GM12874 (cell line): ENCODE measurements at regions not wholly inside any gene's neighbourhood (a gene's known extent, or its start where the extent isn't known, plus 50 kb on each side); places are given as distances from the start of the nearest gene placed in this dataset.

ENCODE experiments used
- TF ChIP-seq, protein P1 (sequence below): IDR thresholded peaks from 2 replicates; pipeline ENCODE4 v1.5.1; 2011; ENCODE audit warnings: low read depth, mild to moderate bottlenecking, control low read depth, low read length, moderate library complexity; ENCODE audit not compliant: insufficient read depth

- TF ChIP-seq, protein P1, sequence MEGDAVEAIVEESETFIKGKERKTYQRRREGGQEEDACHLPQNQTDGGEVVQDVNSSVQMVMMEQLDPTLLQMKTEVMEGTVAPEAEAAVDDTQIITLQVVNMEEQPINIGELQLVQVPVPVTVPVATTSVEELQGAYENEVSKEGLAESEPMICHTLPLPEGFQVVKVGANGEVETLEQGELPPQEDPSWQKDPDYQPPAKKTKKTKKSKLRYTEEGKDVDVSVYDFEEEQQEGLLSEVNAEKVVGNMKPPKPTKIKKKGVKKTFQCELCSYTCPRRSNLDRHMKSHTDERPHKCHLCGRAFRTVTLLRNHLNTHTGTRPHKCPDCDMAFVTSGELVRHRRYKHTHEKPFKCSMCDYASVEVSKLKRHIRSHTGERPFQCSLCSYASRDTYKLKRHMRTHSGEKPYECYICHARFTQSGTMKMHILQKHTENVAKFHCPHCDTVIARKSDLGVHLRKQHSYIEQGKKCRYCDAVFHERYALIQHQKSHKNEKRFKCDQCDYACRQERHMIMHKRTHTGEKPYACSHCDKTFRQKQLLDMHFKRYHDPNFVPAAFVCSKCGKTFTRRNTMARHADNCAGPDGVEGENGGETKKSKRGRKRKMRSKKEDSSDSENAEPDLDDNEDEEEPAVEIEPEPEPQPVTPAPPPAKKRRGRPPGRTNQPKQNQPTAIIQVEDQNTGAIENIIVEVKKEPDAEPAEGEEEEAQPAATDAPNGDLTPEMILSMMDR, result no peak
These were observed 254.4 kb downstream of the ETAA1 start for GRCh38 chr2:67651565-67651964.

- TF ChIP-seq, protein P1, result no peak
These were observed 255.5 kb downstream of the ETAA1 start for GRCh38 chr2:67652679-67653078.

DNA sequence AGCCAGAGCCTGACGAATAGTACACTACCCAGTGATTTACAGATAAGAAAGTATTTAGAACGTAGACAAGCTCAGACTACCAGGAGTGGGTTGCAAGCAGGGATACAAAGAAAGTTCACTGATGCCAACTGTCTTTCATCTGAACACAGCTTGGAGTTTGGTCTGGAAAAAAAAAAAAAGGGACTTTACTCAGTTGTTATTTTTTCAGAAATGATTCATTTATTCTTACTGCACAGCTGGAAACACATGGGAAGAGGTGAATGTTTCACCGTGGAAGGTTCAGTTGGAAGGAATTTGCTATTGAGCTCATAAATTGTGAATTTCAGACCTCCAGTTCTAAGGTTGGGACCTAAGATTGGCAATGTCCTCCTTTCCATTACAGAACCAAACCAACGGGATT, 259.7 kb downstream of the ETAA1 start:
- TF ChIP-seq, protein P1, result no peak

- TF ChIP-seq, protein P1, result no peak
These were observed 261.7 kb downstream of the ETAA1 start for GRCh38 chr2:67658820-67659219.

- TF ChIP-seq, protein P1, result no peak
These were observed 263.0 kb downstream of the ETAA1 start for GRCh38 chr2:67660015-67660602.

- TF ChIP-seq, protein P1, result no peak
These were observed 263.7 kb downstream of the ETAA1 start for GRCh38 chr2:67660871-67661270.

DNA sequence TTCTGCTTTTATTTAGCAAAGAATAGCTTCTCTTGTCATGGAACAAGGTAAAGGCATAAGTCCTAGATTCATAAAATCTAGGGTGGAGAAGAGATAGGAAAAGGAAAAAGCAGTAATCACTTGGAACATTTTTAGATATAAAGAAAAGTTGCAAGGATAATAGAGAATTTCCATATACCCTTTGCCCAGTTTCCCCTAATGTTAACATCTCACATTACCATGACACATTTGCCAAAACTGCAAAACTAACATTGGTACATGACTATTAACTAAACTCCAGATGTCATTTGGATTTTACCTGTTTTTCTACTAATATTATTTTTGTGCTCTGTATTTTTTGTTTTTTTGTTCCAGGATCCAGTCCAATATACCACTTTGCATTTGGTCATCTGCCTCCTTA, 265.1 kb downstream of the ETAA1 start:
- TF ChIP-seq, protein P1, result no peak

DNA sequence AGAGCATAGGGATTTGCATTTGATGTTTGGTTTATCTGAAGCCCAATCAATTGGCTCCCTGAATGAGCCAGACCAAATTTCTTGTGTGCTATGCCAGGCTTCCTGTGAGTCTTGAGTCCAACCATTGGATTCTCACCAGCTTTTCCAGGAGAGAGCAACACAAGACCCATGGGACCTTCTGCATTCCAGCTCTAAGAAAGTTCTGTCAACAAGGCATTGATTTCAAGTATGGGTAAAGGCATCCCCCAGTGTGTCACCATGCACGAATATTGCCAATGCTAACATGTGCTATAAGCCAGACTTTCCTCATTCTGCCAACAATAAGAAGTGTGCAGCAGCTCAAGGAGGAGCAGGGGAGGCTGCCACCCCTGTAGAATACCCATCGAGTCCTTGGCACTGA, 266.6 kb downstream of the ETAA1 start:
- TF ChIP-seq, protein P1, result no peak
